Upper lobe of left lung (tissue), 6 donors: ENCODE measurements at regions not wholly inside any gene's neighbourhood (a gene's known extent, or its start where the extent isn't known, plus 50 kb on each side); places are given as distances from the start of the nearest gene placed in this dataset.

Experiments
- ATAC-seq, 2 donors: fragments of 200-7000 bp; cut with Tn5 transposase; one replicate each; pipeline ENCODE4 v1.9.1; 2022; ENCODE audit warnings: mild to moderate bottlenecking in 2 of 2, moderate library complexity in 2 of 2; ENCODE audit not compliant: low FRiP score in 2 of 2
- DNase-seq, 2 donors: peaks; one replicate each; pipeline ENCODE4 v3.0.0-alpha.2; 2019 to 2020
- H3K27ac ChIP-seq, 4 donors: fragments of 200-600 bp; sonication (generic); one replicate each; pipeline ENCODE4 v1.5.1; 2016 to 2019
- H3K27me3 ChIP-seq, 4 donors: fragments of 200-600 bp; sonication (generic); one replicate each; pipeline ENCODE4 v1.5.1; 2017 to 2019
- H3K36me3 ChIP-seq, 4 donors: fragments of 200-600 bp; sonication (generic); one replicate each; pipeline ENCODE4 v1.5.1; 2016 to 2019
- H3K4me1 ChIP-seq, 4 donors: fragments of 200-600 bp; sonication (generic); one replicate each; pipeline ENCODE4 v1.5.1; 2018 to 2019
- H3K4me3 ChIP-seq, 4 donors: fragments of 200-600 bp; sonication (generic); one replicate each; pipeline ENCODE4 v1.5.1; 2017 to 2019; ENCODE audit warnings: mild to moderate bottlenecking in 2 of 4, moderate library complexity in 1 of 4
- H3K9me3 ChIP-seq, 4 donors: fragments of 200-600 bp; sonication (generic); one replicate each; pipeline ENCODE4 v1.5.1; 2018 to 2019
- CTCF ChIP-seq, 6 experiments: fragments of 450-650 bp in 4 of 6; fragments of 200-600 bp in 2 of 6; sonication (generic) in 2 of 6; IDR thresholded peaks; one replicate each; pipeline ENCODE4 v1.5.1; 2016 to 2019; ENCODE audit warnings: antibody characterized with exemption in 6 of 6
- EP300 ChIP-seq, 4 donors: sonication (generic); formaldehyde crosslinking; IDR thresholded peaks; one replicate each; pipeline ENCODE4 v1.5.1; 2017; ENCODE audit warnings: antibody characterized with exemption in 4 of 4, control low read depth in 2 of 4
- POLR2A ChIP-seq, 4 donors: fragments of 450-650 bp; IDR thresholded peaks; one replicate each; pipeline ENCODE4 v1.5.1; 2016 to 2017; ENCODE audit warnings: antibody characterized with exemption in 4 of 4, mild to moderate bottlenecking in 2 of 4
- POLR2AphosphoS5 ChIP-seq, 2 donors: sonication (generic); formaldehyde crosslinking; IDR thresholded peaks; one replicate each; pipeline ENCODE4 v1.5.1; 2017; ENCODE audit warnings: antibody characterized with exemption in 2 of 2
- WGBS, 2 donors: methylation state at CpG; one replicate each; pipeline ENCODE4 v1.1.5; 2017 to 2018; 5-methylcytosine and 5-hydroxymethylcytosine counted together
- donor health status: DM: no; HTN: no; CAD: no; lungs with moderate emphysema.
- donor health status: DM: no; HTN: yes; CAD: no; lungs with severe emphysema.

DNA sequence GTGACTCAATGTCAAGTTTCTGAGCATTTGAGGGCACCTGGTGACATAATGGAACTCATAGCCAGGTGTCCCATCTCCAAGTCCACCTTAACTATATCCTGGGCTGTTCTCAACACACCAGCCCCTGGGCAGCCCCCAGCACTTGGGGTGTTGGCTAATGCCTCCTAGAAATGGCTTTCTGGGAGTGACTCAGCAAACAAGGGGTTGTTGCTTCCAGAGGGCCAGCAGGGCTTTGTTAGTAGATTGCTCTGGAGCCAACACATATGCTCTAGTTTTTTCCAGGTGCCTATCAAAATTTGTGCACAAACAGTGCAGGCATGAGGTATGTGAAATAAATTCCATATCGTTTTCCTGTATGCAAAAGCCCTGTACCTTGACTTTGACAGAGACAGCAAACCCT lies 448.4 kb downstream of the SLC4A3 start:
- Histone ChIP-seq H3K4me3 (no peak overlapping the region), H3K9me3 (no peaks in the 10 kb centered on the region), H3K27me3 (no peaks in the 10 kb centered on the region), H3K4me1 (no peaks in the 10 kb centered on the region), H3K36me3 (no peaks in the 10 kb centered on the region), H3K27ac (no peak overlapping the region)
- 68 to 75% methylated on average over 1 of the region's 1 CpG for WGBS, 2 donors
- no peak for DNase-seq
- TF ChIP-seq EP300 (IDR thresholded peaks at IDR 0.05) (no peak), POLR2AphosphoS5 (IDR thresholded peaks at IDR 0.05) (no peak), POLR2A (IDR thresholded peaks at IDR 0.05) (no peak), CTCF (IDR thresholded peaks at IDR 0.05) (no peak)
- ATAC-seq: no peak

DNA sequence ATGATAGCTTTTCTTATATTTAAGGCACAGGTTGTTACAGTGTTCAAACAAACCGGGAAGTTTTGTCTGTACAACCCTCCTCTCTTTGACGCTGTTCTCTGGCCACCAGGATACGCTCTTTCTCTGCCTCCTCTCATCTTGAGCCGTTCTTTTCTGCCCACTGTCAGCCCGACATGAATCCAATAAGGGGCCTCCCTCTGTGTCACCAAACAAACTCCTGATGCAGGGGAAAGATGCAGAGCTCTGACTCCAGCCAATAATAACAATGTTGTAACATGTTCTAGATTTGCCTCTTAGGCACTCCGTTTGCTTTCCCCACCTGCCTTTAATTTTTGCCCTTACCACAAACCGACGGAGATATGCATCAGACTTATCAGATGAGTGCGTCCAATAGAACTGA lies 449.3 kb downstream of the SLC4A3 start:
- TF ChIP-seq POLR2A (IDR thresholded peaks at IDR 0.05) (no peak), EP300 (IDR thresholded peaks at IDR 0.05) (no peak), POLR2AphosphoS5 (IDR thresholded peaks at IDR 0.05) (no peak), CTCF (IDR thresholded peaks at IDR 0.05) (no peak)
- no peaks in the 10 kb centered on the region for H3K27me3 ChIP-seq
- H3K9me3 ChIP-seq: no peaks in the 10 kb centered on the region
- DNase-seq: no peak
- H3K4me3 ChIP-seq: no peak overlapping the region
- WGBS, 2 donors: 46 to 50% methylated on average over 9 of the region's 9 CpGs
- no peaks in the 10 kb centered on the region for H3K36me3 ChIP-seq
- peak in 1 of 2 donors; percentile 71 for ATAC-seq
- H3K4me1 ChIP-seq: no peaks in the 10 kb centered on the region
- no peak overlapping the region for H3K27ac ChIP-seq

DNA sequence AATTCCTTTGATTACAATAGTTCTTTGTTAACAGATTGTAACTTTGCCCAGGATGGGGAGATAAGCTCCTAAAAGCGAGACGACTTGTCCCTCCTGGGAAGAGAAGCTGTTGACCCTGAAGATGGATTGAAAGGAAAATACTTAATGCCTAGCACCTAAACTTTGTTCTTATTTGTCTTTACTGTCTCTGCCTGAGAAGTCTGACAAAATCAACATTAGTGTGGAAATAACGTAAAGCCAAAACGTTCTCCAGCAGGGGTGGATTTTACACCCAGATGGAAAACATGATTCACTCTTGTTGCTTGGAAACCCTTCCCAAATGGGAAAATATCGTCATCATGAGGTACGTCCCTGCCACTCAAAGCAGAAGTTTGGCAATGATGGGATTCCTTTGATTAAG lies 450.1 kb downstream of the SLC4A3 start:
- Histone ChIP-seq H3K27ac (no peak overlapping the region), H3K9me3 (no peaks in the 10 kb centered on the region), H3K4me3 (no peak overlapping the region), H3K36me3 (no peaks in the 10 kb centered on the region), H3K27me3 (no peaks in the 10 kb centered on the region), H3K4me1 (no peaks in the 10 kb centered on the region)
- WGBS, 2 donors: 48 to 49% methylated on average over 6 of the region's 6 CpGs
- DNase-seq (no peak), ATAC-seq (peak in 1 of 2 donors; percentile 61)
- no peak for TF ChIP-seq CTCF (IDR thresholded peaks at IDR 0.05)
- TF ChIP-seq POLR2AphosphoS5 (IDR thresholded peaks at IDR 0.05): no peak
- TF ChIP-seq EP300 (IDR thresholded peaks at IDR 0.05): no peak
- TF ChIP-seq POLR2A (IDR thresholded peaks at IDR 0.05): no peak

DNA sequence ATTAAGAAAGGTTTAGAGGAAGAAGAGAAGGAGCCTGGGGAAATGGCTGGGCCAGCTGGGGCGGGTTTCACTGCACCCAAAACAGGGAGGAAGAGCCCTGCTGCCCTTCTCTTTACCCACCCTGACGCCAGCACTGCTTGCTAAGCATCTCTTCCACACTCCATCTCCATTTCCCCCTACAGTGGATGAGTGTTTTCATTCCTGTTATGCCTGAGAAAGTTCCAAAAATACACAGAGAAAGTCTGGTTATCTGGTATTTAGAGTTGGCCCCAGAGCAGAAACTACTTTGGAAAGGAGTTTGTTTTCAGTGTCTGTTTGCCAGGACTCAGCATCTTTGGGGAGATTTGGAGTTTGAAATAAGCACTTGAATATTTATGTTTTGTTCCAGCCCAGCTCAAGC lies 451.0 kb downstream of the SLC4A3 start:
- no peak for TF ChIP-seq POLR2AphosphoS5 (IDR thresholded peaks at IDR 0.05)
- TF ChIP-seq EP300 (IDR thresholded peaks at IDR 0.05): no peak
- no peak for TF ChIP-seq POLR2A (IDR thresholded peaks at IDR 0.05)
- TF ChIP-seq CTCF (IDR thresholded peaks at IDR 0.05): no peak
- no peak overlapping the region for H3K27ac ChIP-seq
- 59 to 62% methylated on average over 2 of the region's 2 CpGs for WGBS, 2 donors
- ATAC-seq: peak in 1 of 2 donors; percentile 49
- no peak for DNase-seq
- H3K27me3 ChIP-seq: no peaks in the 10 kb centered on the region
- H3K9me3 ChIP-seq: no peaks in the 10 kb centered on the region
- no peaks in the 10 kb centered on the region for H3K36me3 ChIP-seq
- H3K4me3 ChIP-seq: no peak overlapping the region
- no peaks in the 10 kb centered on the region for H3K4me1 ChIP-seq

DNA sequence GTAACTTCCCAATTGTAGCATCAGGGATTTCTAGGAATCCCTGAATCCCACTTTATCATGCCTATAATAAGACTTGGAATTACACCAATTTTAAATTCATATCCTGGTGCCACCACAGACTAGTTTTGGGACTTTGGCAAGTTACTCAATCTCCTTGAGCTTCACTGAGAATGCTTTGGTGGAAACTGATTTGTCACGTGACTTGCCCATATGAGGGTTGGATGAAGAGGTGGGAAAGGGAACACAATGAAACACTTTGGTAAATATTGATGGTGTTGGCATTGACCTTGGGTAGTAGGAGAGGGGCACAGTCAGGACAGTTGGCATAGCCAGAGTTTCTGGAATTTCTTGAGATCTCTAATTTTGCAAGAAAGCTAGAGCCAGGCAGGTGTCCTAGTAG lies 452.2 kb downstream of the SLC4A3 start:
- no peak overlapping the region for H3K27ac ChIP-seq
- no peak for TF ChIP-seq POLR2AphosphoS5 (IDR thresholded peaks at IDR 0.05)
- no peak for TF ChIP-seq POLR2A (IDR thresholded peaks at IDR 0.05)
- no peak for TF ChIP-seq CTCF (IDR thresholded peaks at IDR 0.05)
- no peak for TF ChIP-seq EP300 (IDR thresholded peaks at IDR 0.05)
- no peaks in the 10 kb centered on the region for H3K27me3 ChIP-seq
- H3K36me3 ChIP-seq: no peaks in the 10 kb centered on the region
- H3K9me3 ChIP-seq: no peaks in the 10 kb centered on the region
- 62 to 79% methylated on average over 1 of the region's 1 CpG for WGBS, 2 donors
- no peak overlapping the region for H3K4me3 ChIP-seq
- no peak for ATAC-seq
- DNase-seq: no peak
- H3K4me1 ChIP-seq: no peaks in the 10 kb centered on the region
